Amygdala (tissue), 56 donors: ENCODE measurements at regions not wholly inside any gene's neighbourhood (a gene's known extent, or its start where the extent isn't known, plus 50 kb on each side); places are given as distances from the start of the nearest gene placed in this dataset.
A peak's percentile ranks its signal among the peaks of the same experiment; 100 is the strongest.
"Not testable (repeated sequence)": the region's sequence is repeated elsewhere in the genome, so short reads cannot be mapped to it uniquely, and the experiment has no call there.

Source experiments
- DNase-seq, 56 donors: peaks; one replicate each; lab custom pipeline; 2025; lab: John Stamatoyannopoulos, UW

- not testable (repeated sequence) for DNase-seq
Observed at GRCh38 chr2:138426116-138426515, 75.5 kb upstream of the SPOPL start.

DNA sequence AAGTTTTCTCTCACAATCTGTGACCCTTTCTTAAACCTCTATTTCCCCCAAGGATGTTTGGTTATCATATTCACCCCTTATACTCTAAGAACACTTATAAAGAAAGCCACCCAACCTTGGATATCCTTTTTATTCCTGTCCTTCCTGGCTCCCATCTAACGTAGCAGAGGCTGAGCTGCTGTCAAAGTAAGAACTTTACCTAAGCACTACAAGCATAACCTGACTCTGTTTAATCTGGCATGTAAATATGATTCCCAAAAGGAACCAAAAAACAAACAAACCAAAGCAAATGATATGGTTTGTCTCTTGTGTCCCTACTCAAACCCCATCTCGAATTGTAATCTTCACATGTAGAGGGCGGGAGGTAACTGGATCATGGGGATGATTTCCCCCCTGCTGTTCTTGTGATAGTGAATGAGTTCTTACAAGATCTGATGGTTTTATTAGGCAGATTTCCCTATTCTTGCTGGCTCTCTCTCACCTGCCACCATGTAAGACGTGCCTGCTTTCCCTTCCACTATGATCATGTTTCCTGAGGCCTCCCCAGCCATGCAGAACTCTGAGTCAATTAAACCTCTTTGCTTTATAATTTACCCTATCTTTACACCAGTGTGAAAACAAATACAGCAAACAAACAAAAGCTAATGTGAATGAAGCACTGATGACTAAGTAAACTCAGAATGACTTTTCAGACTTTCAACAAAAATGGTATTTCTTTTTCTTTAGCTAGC, 72.7 kb upstream of the SPOPL start:
- no peak for DNase-seq

DNA sequence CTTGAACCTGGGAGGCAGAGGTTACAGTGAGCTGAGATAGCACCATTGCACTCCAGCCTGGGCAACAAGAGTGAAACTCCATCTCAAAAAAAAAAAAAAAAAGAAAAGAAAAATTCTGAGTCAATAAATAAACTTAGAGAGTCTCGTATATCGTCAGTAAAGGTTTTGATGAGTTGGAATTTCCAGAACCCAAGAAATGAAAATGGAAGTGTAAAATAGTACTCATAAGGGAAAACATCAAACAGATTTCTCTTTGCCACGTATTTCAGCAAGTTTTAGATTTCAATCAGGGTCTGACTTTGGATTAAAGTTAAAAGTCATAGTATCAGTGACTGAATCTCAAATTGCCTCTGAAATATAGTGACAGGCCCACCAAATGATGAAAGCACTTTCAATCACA, 71.4 kb upstream of the SPOPL start:
- no peak for DNase-seq

GRCh38 chr2:138432971-138433370, 68.6 kb upstream of the SPOPL start:
- peak in 5 of 56 donors; percentile 4 to 30 (median 8) for DNase-seq

DNA sequence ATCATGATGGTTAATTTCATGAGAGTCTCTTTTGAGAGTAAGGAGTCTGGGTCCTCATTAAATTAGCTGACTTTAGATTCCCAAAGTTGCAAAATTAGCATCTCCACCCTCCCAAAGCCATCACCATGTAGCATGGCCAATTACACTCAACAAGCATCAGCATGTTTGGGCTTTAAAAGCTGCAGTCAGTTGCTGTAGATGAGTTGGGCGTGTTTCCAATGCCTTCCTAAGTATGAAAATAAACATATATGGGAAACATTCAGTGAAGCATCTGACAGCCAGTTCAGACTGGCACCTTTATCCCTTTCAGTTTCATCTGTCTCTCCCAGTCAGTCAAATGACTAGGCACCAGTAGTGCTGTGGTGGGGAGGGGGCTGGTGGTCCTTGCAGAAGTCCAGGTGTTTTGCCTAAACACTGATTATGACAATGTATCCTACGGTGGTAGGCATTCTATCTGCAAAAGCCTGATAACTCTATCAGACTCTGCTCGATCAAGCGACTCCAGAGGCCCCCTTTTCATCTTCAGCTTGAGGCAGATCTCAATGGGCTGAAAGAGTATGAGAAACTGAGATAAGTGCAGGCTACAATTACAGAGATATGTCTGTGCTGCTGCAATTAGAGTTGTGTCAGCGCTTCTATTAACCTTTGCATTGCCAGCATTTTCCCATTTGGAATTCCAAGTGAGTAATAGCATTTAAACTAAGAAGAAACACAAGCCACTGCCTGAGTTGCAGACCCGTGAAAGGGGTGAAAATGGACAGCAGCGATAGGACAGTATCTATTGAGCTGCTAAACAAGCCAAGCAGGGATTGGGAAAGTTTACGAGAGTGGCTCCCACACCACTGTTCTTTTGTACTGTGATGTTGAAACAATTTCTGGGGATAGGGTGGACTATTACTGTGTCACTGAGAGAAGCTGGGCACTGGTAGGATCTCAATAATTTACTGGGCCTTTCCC, 67.3 kb upstream of the SPOPL start:
- no peak for DNase-seq

DNA sequence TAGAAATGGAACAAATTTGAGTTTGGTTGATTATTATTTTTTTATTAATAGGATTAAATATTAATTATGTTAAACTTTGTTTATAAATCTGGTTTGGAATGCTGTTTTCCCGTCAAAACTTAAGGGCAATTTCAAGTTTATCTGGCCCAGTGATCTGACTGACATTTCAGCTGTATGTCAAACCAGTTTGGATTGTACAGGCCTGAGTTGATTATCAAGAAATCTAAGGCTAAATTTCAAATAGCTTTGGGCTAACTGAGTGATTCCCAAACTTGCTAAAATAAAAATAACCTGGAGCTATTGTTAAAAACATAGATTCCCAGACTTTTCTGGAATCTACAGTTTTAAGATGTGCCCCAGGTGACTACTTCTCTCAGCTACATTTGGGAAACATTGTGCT, 65.9 kb upstream of the SPOPL start:
- DNase-seq = no peak

- no peak for DNase-seq
Observed at GRCh38 chr2:138439733-138440132, 61.8 kb upstream of the SPOPL start.

- DNase-seq = no peak
Observed at GRCh38 chr2:138440759-138441158, 60.8 kb upstream of the SPOPL start.

- no peak for DNase-seq
Observed at GRCh38 chr2:138441916-138442315, 59.7 kb upstream of the SPOPL start.

DNA sequence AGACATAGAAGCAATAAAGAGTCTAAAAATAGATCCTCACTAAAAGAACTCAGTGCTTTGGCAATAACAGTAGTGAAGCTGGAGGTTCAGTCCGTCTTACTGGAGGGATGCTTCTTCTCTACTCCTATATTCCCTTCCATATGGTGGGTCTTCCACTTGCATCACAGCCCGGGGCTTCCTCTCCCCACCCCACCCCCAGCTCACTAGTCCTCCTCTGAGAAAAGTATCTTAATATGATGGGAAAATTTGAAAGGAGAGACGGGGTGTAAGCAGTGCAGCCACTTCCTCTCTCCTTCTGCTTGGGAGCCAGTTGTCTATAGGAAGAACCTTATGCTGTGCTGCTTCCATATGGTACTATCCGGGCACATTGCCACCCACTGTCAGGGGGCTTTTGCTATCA, 57.2 kb upstream of the SPOPL start:
- DNase-seq = no peak

DNA sequence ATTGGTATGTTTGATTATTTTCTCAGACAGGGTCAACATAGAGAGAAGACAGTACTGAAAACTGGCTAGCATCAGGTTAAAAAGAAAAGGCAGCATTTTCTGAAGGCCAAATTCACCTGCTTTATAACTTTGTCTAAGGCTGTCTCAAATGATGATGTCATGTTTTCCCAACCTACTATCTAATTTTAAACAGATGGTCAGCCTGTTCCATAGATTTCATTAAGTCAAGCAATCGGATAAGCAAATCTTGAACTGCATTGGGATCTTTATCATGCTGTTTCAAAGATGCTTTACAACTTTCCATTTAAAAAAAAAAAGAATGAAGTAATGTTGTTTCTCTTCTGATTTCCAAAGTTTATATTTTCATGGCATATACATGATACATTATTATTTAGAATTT, 56.3 kb upstream of the SPOPL start:
- no peak for DNase-seq

DNA sequence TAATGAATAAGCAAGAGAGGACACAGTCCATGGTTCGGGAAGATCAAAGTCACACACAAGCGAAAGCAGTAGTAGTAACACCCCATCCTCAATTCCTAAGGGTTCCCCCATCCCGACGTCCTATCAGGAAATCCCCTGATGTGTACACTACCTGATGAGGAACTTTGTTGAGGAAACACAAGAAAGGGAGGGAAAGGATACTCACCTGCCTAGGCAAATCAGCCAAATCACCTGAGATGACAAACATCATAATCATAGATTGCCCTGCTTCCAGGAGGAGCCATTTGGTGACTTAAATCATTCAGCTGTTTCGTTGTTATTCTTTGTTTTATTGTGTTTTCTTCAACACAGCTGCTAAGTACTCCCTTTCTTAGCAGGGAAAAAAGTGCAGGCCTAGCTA, 55.5 kb upstream of the SPOPL start:
- DNase-seq = no peak

DNA sequence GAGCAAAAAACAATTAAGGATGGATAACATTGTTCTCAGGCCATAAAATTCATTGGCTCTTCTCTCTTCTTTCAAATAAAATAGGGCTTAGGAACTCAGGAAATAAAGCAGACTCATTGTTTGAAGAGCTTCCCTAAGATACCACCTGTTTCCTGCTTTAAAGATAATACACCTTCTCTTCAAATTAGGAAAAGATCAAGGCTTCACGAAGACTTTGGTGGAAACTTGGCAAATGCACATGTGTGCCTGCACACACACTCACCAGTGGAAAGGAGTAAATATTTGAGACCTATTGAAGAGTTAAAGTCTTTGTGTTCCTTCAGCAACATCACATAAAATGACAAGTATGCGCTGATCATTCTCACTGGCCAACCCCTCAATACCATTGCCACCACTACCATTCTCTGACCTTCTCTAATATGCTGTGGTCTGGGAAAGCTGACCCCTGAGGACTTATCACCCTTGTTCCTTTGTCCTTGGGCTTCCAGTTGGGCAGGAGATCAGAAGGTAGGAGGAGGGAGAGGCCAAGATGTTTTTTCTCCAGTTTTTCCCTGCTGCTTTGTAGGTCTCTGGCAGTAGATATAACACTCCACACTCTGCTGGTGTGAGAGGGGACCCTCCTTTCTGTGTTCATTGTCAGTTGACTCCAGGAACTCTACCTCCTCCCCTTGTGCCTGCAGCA, 53.5 kb upstream of the SPOPL start:
- DNase-seq = no peak
